ENCODE measurements at regions not wholly inside any gene's neighbourhood (a gene's known extent, or its start where the extent isn't known, plus 50 kb on each side); places are given as distances from the start of the nearest gene placed in this dataset.

DNA sequence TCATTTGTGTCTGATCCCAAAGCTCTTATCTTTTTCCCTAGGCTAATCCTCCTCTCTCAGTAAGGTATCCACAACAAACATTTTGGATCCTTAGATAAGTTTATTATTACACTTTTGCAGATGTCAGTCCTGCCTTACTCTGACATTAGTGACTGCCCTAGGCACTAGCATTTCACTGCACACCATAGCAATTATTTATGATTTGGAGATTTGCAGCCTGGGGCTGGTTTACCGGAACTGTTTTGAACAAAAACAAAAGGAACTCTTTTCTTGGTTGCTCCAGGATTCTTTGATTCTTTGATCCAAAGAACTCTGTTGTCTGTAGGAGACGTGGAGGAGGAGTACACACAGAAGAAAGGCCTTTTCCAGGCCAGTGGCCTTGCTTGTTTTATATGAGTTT is 80.4 kb downstream of the EDNRB start:
- DNase-seq: no peak

DNA sequence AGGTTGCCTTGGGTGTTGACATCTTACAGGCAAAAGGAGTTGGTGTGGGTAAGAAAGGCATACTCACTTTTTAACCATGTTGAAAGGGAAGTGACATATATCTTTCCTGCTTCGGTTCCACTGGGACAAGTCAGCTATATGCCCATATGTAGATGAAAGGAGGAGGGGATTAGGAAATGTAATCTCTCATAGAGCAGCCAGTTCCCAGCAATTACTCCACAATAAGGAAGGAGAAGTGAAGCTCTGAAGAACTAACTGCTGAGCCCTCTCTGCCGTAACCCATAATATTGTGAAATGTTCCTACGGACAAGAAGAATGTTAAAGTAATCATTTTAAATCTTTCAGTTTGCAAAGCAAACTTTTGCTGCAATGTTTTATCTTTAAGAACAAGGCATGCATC is 82.2 kb downstream of the EDNRB start:
- DNase-seq: no peak

DNA sequence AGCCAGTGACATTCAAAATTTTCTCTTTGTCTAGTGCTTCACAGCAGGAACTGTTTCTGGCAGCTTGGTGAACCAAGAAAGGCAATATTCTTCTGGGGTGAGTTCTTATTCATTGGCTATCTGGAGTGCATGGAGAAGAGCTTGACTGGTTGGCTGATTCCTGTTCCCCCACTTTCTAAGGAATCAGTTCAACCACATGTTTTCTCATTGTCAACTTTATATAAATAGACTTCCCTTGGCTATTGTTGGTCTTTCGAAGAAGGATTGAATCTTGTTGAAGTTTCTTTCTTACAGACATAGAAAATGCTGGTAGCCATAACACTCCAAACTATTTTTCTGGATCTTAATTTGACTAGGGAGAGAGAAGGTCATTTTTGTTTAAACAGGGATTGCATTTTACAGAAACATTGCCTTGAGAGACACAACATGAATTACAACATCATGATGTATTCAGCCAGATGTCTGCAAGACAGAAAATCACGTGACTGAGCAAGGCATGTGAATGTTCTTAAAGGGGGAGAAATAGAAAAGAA is 85.2 kb downstream of the EDNRB start:
- peak; percentile 39 for DNase-seq

DNA sequence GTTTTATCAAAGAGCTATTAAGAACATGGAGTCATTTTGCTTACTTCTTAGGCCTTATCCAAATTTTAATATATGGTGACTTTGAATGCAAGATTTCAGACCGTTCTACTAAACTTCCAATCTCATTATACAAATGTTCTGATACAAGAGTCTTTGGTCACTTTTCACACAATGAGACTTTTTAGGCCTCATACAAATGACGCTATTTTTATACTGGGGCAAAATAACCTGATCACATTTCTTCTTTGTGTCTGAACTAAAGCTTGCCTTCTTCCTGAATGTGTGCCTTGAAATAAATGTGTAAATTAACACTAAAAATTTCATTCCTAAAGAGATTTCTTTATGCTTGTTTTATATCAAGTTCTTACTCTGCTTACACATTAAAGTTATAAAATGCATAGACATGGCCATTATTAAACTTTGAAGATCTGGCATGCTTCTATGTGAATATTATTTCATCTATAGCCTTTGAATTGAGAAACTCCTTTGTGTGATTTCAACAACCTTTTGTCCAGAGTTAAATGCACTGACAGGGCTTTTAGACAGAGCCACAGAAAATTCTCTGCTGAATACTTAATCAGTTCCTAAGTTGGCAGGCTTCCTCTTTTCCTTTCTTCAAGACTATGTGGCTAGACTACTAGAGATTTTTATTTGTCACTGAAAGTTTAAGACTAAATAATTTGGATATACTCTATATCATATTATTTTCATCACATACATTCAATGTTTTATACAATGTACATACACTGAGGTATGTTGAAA is 86.1 kb downstream of the EDNRB start:
- DNase-seq: peak; percentile 74

DNA sequence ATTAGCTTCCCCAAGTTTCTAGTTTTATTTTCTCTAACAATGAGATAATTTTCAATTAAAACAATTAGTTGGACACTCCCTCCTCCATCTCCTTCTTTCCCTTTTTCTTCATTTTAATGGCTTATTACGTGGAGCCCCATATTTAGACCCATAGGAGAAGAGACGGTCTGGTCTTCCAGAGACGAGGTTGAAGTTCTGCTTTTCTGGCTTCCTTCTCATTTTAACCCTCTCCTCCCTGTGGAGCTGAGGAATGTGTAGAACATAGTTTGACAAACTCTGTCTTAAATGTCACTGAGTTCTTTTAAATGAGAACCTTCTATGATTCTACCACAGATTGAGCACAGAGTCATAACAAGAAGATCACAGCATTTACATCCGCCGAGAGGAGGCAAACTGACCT is 86.8 kb downstream of the EDNRB start:
- no peak for DNase-seq

DNA sequence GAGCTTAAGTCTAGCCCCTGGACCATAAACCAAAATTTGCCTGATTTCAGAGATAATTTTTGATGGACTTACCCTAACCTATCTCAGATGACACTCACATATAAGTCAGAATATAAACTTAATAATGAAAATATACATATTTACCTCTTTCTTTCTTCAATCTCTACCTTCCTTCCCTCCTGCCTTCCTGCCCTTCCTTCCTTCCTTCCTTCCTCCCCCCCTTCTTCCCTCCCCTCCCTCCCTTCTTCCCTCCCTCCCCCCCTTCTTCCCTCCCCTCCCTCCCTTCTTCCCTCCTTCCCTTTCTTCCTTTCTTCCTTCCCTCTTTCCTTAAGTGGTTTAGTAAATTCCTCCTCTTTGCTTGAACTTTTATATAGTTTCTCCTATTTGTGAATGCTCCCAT is 88.7 kb downstream of the EDNRB start:
- DNase-seq: no peak

DNA sequence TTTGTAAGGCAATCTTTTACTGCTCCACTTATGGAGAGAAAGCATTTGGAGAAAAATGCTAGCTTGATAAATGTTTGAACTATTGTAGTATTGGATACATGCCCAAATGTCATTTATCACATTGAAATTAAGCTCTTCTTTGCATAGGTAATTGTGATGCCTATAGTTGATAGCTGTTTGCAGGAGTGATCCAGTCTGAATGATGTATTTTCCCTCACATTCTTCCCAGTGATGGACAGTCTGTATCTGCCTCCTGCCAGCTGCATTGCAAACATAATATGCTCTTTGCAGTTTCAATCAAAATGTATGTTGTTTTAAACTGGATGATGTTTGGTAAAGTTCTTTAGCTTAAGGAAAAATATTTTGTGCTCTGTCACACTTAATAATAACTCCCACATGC is 89.8 kb downstream of the EDNRB start:
- no peak for DNase-seq

DNA sequence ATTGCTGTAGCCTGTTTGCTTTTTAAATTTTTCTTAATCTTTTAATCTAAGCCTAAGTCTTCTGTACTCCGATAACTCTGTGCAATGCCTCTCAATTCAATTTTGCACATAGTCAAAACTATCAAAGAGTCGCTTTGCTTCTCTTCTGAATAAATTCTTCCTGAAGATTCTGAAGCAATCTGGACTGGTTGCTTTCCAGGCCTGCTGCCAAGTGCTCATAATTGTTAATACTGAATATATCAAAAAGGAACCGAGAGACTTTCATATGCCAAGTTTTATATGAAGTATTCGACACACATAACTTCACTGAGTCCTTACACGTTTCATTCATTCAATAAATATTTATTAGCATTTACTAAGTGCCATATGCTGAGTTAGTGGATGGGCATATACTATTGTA is 91.3 kb downstream of the EDNRB start:
- no peak for DNase-seq

- no peak for DNase-seq
These were observed 98.0 kb downstream of the EDNRB start for GRCh38 chr13:77820431-77821149.

DNA sequence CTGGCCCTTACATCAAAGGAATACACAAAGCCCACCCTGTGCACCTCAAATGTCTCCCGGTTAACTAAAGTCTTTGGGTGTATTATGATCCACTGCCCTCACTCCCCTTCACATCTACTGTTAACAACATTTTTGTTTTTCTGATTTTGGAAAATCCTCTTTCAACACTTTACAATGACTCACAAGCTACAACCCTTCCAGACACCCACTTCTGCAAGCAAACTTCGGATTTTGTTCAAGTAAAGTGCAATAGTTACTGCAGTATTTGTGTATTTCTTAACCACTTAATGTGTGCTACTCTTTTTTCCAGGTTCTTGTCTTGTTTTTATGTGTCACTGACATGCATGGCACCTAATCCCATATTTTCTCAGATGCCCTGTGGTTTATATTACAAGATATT is 101.1 kb downstream of the EDNRB start:
- DNase-seq: no peak

GRCh38 chr13:77815330-77815729 is 103.3 kb downstream of the EDNRB start:
- no peak for DNase-seq

Measured in midbrain (tissue), 1 donor.